HG03060 (cell line): ENCODE measurements at regions not wholly inside any gene's neighbourhood (a gene's known extent, or its start where the extent isn't known, plus 50 kb on each side); places are given as distances from the start of the nearest gene placed in this dataset.
A peak's percentile ranks its signal among the peaks of the same experiment; 100 is the strongest.

ENCODE experiments used
- ATAC-seq: cut with Tn5 transposase; IDR thresholded peaks from one replicate; pipeline ENCODE4 v1.9.1; 2021; ENCODE audit warnings: low read depth, moderate number of reproducible peaks; ENCODE audit not compliant: unreplicated experiment

DNA sequence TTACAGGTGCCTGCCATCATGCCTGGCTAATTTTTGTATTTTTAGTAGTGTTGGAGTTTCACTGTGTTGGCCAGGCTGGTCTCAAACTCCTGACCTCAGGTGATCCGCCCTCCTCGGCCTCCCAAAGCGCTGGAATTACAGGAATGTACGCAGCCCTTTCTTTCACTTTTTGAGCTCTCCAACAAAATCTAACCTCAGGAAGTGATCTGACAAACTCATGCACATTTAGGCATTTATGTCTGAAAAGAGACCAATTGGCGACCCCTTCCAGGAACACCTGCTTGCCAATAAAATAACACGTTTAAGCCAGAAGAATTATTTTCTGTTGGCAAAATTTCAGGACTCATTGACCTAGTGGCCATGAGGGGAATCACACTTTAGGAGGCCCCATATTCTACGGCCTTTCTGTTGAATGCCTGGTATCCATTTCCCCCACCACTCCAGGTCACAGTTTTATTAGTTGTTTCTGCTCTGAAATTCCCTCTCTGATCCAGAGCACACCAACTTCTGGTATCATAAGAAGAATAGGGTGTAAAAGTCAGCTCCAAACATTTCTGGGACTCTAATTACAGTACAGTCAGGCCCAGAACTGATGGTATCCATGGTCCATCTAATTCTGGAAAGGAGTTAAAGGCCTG, 65.8 kb upstream of the FRMD4A start:
- ATAC-seq, result no peak

DNA sequence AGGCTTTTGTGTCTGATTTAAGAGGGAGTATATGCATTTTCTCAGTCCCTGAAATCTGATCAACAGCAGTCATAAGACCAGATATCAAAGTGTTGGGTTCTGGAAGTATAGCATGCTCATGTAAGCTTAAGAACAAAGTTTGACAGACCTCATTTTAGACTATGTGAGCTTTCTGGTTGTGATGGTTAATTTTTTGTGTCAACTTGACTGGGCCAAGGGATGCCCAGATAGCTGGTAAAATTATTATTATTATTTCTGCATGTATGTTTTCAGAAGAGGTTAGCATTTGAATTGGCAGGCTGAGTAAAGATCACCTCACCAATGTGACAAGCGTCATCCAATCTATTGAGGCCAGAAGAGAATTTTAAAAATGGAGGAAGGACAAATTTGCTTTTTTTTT, 63.5 kb upstream of the FRMD4A start:
- ATAC-seq, result no peak

DNA sequence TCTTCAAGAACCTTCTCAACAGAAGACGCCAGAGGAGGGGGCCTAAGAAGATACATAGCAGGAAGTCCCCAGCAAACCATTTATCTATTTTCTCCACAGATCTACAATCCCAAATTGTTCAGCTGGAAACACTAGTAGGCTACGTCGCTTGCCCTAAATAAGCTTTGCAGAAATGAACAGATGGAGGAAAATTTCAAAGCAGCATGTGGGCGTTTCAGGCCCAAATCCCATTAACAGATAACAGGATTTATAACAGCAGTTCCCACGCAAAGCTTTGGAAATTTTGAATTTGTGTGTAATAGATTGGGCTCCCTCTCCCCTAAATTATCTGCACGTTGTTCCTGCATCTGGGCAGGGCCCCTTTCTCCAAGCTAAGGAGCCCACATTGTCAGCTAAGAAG, 60.6 kb upstream of the FRMD4A start:
- no peak for ATAC-seq

DNA sequence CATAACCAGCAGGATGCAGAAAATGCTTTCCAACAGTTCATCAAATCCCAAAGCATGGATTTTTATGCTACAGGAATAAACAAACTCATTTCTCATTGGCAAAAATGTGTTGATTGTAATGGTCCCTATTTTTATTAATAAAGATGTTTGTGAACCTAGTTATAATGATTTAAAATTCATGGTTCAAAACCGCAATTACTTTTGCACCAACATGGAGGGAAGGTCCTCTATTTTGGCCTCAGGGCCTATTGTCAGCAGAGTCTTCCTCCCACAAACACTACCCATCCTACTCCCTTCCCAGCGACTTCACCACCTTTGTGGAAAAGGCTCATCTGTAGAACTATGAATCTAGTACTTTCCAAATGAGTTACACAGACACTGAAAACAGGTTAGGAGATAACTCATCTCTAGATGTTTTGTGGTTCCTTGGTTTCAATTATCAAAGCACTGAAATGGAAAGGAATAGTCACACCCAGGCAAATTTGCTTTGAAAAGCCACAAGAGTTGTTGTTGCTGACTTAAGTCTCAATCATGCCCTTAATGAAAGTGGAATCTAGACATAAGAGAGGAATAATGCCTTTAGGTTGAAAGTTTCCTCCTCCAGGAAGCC, 59.4 kb upstream of the FRMD4A start:
- ATAC-seq, result peak; percentile 87

DNA sequence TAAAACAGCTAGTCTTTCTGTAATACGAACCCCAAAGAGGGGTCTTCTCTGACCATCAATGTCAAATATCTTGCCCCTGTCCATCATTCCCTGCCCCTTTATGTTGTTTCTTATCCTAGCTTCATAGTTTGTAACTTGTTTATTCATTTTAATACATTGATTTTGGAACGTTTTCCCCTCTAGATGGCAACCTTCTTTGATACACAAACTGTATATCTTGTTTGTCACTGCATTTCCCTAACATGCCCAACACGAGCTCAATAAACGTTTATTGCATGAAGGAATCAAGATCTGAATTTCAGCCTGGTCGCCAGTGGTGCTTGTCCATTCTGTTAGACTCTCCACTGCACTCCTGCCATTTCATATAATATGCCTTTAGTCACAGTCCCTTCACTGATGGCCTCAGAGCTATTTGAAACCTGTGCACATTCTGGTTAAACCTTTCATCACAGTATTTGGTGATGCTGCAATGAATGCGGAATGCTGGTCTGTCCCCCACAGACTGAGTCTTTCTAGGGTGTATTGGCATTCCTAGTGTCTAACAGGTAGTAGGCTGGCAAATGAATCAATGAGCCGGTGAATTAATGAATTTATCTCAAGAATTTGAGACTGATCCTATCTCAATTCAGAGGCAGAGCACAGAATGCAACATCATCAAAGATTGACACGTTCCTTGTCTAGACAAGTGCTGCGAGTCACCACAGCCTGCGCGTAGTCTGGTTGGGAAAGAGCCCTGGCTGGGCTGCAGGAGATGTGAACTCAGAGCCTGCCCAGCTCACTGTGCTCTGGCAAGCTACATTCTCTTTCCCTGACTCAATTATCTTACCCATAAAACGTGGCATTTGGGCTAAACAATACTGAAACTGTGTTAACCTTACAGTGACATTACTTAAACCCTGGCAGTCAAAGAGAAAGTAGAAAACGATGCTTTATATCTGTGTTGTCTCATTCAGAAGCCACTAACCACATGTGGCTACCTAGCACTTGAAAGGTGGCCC, 55.2 kb upstream of the FRMD4A start:
- ATAC-seq, result no peak

DNA sequence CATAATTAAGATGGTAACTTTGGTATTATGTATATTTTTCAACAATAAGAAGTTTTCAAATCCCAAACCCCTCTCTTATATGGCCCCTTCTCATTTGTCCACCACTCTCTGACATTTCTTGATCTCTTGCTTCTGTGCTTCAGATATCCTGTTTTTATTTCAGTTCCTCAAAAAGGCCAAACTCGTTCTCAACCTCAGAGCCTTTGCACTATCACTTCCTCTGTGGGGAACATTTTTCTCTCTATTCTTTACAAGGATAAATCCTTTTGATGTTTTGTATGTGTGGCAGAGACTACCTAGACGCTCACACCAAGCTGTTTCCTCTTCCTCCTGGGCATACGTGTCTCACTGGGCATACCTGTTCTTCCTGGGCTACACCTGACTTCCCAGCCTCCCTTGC, 54.2 kb upstream of the FRMD4A start:
- no peak for ATAC-seq

DNA sequence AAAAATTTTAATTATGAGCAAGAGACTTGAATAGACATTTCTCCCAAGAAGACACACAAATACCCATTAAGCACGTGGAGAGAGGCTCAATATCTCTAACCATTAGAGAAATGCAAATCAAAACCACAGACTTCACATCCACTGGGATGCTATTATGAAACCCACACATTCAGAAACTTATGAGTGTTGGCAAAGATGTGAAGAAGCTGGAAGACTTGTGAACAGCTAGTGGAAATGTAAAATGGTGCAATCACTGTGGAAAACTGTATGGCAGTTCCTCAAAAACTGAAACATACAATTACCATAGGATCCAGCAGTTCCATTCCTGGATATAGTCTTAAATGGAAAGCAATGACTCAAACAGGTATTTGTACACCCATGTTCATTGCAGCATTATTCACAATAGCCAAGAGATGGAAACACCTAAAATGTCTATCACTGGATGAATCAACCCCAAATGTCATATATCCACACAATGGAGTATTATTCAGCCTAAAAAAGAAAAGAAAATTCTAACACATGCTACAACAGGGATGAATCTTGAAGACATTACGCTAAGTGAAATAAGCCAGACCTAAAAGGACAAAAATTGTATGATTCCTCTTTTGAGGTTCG, 53.5 kb upstream of the FRMD4A start:
- ATAC-seq, result no peak

DNA sequence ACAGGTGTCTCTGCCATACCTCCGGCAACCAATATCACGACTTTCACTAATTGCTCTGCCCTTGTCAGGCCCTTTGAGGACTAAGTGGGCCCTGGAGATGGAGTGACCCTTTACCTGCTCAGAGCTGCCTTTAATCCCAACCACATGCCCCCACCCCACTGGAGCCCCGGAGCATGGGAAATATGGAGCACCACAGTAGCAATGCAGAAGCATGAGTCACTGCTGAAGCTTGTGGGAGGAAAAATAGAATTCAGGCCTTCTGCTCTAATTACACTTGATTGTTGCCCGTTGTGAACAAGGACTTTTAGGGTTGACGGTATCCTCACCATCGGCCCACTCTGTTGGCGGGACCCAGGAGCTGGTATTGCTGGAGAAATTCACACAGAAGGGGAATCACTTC, 52.5 kb upstream of the FRMD4A start:
- no peak for ATAC-seq

DNA sequence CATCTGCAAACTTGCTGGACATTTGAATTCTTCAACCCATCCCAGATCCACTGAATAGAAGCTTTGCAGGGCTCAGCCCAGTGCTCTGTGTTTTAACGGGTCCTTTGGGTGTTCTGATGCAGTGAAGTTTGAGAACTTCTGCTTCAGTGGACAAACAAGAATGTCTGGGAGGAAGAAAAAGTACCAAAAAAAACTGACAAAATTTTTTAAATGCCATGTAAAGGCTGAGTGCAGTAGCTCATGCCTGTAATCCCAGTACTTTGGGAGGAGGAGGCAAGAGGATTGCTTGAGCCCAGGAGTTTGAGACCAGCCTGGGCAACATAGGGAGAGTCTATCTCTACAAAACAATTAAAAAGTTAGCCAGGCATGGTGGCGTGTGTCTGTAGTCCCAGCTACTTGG, 51.8 kb upstream of the FRMD4A start:
- ATAC-seq, result peak; percentile 7

DNA sequence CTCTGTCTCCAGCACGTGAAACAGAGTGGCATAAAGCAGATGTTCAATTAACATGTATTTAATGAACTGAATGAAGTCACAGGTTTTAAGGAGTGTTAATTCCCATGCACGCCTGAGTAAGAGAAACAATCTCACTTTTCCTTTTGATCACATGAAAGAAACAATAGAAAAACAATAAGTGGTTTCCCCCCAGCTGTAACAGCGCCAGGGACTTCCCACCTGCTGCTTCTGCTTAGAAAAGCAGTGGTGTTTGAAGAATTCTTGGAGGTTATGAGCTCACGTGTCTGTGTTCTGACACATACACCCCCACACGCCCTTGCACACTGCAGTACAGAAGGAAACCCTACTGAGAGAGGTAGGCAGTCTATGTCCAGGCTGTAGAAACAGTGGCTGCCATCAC, 51.3 kb upstream of the FRMD4A start:
- peak; percentile 52 for ATAC-seq

DNA sequence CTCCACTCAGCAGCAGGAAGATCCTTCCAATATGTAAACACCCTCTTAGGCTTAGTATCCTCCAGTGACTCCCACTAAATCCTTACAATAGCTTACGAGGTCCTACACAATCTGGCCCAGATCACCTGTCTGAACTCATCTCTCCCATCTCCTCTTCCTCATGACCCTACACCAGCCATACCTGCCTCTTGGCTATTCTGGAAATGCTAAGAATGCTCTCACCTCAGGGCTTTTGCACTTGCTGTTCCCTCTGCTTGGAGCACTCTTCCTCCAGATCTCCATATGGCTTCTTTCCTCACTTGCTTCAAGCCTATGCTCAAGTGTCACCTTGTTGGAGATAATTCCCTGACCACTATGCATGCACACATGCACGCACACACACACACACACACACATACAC, 50.8 kb upstream of the FRMD4A start:
- no peak for ATAC-seq

DNA sequence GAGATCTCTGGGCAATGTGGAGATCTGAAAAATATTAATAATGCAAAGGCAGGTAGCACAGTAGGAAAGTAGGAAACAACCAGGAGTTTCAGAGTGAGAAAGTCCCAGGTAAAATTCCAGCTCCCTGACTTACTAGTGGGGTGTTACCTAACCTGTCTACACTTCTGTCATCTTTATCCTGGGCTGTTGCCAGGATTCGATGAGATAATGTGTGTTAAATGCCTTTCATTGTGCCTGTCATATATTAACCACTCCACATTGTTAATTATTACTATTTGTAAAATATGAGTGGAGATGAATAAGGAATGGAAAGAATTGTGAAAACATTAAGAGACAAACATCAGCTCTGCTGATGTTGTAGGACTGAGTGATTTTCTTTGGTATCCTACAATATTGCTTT, 50.0 kb upstream of the FRMD4A start:
- ATAC-seq, result no peak
